WTC11 (cell line): ENCODE measurements at regions not wholly inside any gene's neighbourhood (a gene's known extent, or its start where the extent isn't known, plus 50 kb on each side); places are given as distances from the start of the nearest gene placed in this dataset.

ENCODE experiments used
- CREM ChIP-seq: sonication (generic); formaldehyde crosslinking; IDR thresholded peaks from 2 replicates; pipeline ENCODE4 v1.8.1; 2022; ENCODE audit warnings: mild to moderate bottlenecking, missing genetic modification reagents, moderate library complexity
- CTCF ChIP-seq: fragments of 200-600 bp; IDR thresholded peaks from 2 replicates; pipeline ENCODE4 v1.8.0; 2022; ENCODE audit warnings: antibody characterized with exemption
- FOXJ3 ChIP-seq: sonication (generic); formaldehyde crosslinking; IDR thresholded peaks from 2 replicates; pipeline ENCODE4 v1.9.0; 2021; ENCODE audit warnings: missing genetic modification reagents, mild to moderate bottlenecking, borderline replicate concordance
- FOXK1 ChIP-seq: sonication (generic); formaldehyde crosslinking; IDR thresholded peaks from 2 replicates; pipeline ENCODE4 v1.8.0; 2022; ENCODE audit warnings: mild to moderate bottlenecking, moderate library complexity, missing genetic modification reagents
- GRHL2 ChIP-seq: fragments of 250-450 bp; sonication (Bioruptor Pico); IDR thresholded peaks from 2 replicates; pipeline ENCODE4 v1.8.0; 2022; ENCODE audit warnings: mild to moderate bottlenecking, moderate library complexity; ENCODE audit not compliant: insufficient replicate concordance, severe bottlenecking
- HMGXB4 ChIP-seq: sonication (generic); formaldehyde crosslinking; IDR thresholded peaks from 2 replicates; pipeline ENCODE4 v1.8.1; 2023; ENCODE audit warnings: mild to moderate bottlenecking, moderate library complexity, missing genetic modification reagents
- JAZF1 ChIP-seq: fragments of 250-450 bp; sonication (Bioruptor Pico); IDR thresholded peaks from 2 replicates; pipeline ENCODE4 v1.9.0; 2021; ENCODE audit warnings: moderate library complexity, mild to moderate bottlenecking, inconsistent platforms
- TCF7 ChIP-seq: sonication (generic); formaldehyde crosslinking; IDR thresholded peaks from 2 replicates; pipeline ENCODE4 v1.8.0; 2022; ENCODE audit warnings: mild to moderate bottlenecking, low read depth, missing genetic modification reagents, moderate library complexity
- TP53 ChIP-seq: sonication (generic); formaldehyde crosslinking; IDR thresholded peaks from 2 replicates; pipeline ENCODE4 v1.8.1; 2023; ENCODE audit warnings: mild to moderate bottlenecking, missing genetic modification reagents
- USF2 ChIP-seq: sonication (generic); formaldehyde crosslinking; IDR thresholded peaks from 2 replicates; pipeline ENCODE4 v1.8.1; 2023; ENCODE audit warnings: mild to moderate bottlenecking, missing genetic modification reagents, moderate library complexity
- ZNF138 ChIP-seq: sonication (generic); formaldehyde crosslinking; conservative IDR thresholded peaks from 2 replicates; pipeline ENCODE4 v1.8.1; 2022; ENCODE audit warnings: mild to moderate bottlenecking, moderate library complexity, missing genetic modification reagents
- ZNF423 ChIP-seq: fragments of 250-450 bp; sonication (Bioruptor Pico); IDR thresholded peaks from 2 replicates; pipeline ENCODE4 v2.1.2; 2022; ENCODE audit warnings: mild to moderate bottlenecking, moderate library complexity
- ZNF425 ChIP-seq: fragments of 250-450 bp; sonication (Bioruptor Pico); conservative IDR thresholded peaks from 2 replicates; pipeline ENCODE4 v1.9.0; 2021; ENCODE audit warnings: mild to moderate bottlenecking

DNA sequence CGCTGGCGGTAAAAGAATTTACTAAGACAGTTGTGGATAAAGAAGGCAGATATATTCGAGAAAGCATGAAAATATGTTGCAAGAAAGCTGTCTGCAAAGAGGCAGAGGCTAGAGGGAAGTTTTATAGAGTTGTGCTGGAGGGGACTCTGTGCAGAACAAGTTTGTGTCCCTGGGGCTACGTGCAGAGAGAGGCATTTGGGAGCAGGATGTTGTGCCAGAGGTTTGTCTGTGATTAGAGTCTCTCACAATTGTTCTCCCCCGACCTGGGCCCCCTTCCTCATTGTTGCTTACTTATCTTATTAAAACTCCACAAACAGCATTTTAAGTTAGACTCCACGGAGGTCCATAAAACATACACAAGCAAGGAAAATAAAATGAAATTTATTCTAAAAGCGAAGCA, 831.3 kb downstream of the NLGN4X start:
- no peak for TF ChIP-seq CTCF
- no peak for TF ChIP-seq GRHL2 (CRISPR knock-in tag)
- no peak for TF ChIP-seq FOXJ3
- no peak for TF ChIP-seq TCF7 (CRISPR knock-in tag)
- no peak for TF ChIP-seq ZNF423 (CRISPR knock-in tag)
- no peak for TF ChIP-seq TP53
- TF ChIP-seq JAZF1 (CRISPR knock-in tag) = no peak
- TF ChIP-seq FOXK1 (CRISPR knock-in tag) = no peak
- no peak for TF ChIP-seq USF2
- TF ChIP-seq HMGXB4 (CRISPR knock-in tag) = no peak
- no peak for TF ChIP-seq ZNF425
- TF ChIP-seq ZNF138 (CRISPR knock-in tag) = no peak
- no peak for TF ChIP-seq CREM
